Fibroblast of the aortic adventitia (primary cell): ENCODE measurements at regions not wholly inside any gene's neighbourhood (a gene's known extent, or its start where the extent isn't known, plus 50 kb on each side); places are given as distances from the start of the nearest gene placed in this dataset.

Experiments used
- DNase-seq: peaks from one replicate; pipeline ENCODE4 v3.0.0-alpha.2; 2010; ENCODE audit warnings: low read depth
- H3K4me3 ChIP-seq: 2 replicates; pipeline ENCODE4 v1.5.1; 2011; ENCODE audit warnings: low read depth, mild to moderate bottlenecking, control low read depth, low read length, moderate library complexity
- TF ChIP-seq, protein P1 (sequence below): IDR thresholded peaks from 2 replicates; pipeline ENCODE4 v1.5.1; 2011; ENCODE audit warnings: mild to moderate bottlenecking, low read length, control low read depth, inconsistent platforms; ENCODE audit not compliant: insufficient read depth

DNA sequence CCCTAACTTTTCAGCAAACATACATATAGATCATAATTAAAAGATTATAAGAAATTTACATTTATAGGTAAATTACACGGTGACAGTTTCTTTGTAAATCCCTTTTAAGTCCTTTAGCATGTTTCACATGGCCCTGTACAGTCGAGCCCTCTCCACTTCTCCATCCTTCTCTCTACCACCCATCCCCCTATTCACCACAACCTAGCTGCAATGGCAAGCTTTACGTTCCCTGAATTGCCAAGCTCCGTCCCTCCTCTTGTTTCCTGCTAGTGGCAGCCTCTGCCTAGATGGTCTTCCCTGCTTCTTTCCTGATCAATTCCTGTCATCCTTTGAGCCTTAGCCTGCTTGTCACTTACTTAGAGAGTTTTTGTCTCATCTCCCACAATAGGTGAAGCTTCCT is 116.2 kb downstream of the TMA16 start:
- TF ChIP-seq, protein P1, sequence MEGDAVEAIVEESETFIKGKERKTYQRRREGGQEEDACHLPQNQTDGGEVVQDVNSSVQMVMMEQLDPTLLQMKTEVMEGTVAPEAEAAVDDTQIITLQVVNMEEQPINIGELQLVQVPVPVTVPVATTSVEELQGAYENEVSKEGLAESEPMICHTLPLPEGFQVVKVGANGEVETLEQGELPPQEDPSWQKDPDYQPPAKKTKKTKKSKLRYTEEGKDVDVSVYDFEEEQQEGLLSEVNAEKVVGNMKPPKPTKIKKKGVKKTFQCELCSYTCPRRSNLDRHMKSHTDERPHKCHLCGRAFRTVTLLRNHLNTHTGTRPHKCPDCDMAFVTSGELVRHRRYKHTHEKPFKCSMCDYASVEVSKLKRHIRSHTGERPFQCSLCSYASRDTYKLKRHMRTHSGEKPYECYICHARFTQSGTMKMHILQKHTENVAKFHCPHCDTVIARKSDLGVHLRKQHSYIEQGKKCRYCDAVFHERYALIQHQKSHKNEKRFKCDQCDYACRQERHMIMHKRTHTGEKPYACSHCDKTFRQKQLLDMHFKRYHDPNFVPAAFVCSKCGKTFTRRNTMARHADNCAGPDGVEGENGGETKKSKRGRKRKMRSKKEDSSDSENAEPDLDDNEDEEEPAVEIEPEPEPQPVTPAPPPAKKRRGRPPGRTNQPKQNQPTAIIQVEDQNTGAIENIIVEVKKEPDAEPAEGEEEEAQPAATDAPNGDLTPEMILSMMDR = no peak
- DNase-seq = no peak
- no peak overlapping the region for H3K4me3 ChIP-seq

DNA sequence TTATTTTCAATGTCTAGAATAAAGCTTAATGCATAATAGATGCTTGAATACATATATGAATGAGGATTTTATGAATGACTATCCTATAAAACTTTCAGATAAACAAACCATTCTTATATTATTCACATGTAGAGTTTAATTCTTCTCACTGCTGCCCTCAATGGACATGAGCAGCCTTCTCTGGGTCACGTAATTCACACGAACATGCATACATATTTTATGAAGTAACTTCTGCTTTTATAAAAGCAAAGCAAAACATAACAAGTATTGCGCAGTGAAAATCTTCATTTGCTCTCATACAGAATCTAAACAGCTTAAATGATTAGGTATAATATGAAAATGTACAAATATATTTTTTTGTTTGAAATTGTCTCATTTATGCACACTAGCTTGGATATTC is 116.7 kb downstream of the TMA16 start:
- no peak overlapping the region for H3K4me3 ChIP-seq
- TF ChIP-seq, protein P1 = no peak
- no peak for DNase-seq

DNA sequence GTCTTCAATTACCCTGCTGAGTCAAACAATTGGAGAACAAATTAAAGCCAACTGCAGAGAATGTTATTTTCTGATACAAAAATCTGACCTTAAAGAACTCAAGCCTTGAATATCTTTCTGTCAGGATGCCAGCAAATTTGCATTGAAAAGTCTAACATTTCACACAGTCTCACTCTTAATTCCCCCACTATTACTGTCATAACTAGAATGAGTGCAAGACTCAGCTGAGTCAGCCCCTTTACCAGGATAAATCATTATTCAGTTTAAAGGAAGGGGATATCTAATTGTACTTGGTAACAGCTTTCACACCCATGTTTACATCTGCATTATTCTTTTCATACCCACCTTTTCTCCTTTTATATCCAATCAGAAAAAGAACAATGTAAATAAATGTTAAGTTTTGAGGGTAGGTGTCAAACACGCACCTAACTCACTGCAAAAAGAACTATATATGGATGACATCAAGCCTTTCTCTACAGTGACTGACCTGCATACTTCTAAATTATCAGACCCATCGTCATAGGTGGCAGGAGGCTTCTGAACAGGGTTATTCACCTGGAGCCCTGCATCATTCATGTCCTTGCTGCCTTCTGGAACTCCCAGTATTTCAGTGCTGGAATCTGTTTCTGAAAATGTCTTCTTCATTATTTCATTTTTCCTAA is 117.4 kb downstream of the TMA16 start:
- no peak overlapping the region for H3K4me3 ChIP-seq
- TF ChIP-seq, protein P1 = no peak
- DNase-seq = no peak

DNA sequence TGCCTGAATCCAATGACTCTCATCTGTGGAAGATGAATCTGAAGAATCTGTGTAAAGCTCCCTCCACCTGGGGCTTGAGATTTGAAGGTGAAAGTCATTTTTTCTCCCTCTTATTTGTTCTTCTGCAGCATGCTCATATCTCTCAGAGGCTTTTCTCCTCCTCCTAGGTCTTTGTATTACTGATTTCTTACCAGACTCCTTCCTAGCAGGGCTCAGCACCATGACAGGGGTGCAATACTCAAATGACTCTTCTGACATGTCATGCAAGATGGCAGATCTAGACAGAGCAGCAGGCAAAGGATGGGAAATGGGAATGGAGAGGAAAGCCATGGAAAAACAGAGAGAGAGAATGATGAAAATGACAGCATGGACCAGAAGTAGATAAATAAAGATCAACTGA is 118.3 kb downstream of the TMA16 start:
- TF ChIP-seq, protein P1 = no peak
- no peak overlapping the region for H3K4me3 ChIP-seq
- DNase-seq = no peak

DNA sequence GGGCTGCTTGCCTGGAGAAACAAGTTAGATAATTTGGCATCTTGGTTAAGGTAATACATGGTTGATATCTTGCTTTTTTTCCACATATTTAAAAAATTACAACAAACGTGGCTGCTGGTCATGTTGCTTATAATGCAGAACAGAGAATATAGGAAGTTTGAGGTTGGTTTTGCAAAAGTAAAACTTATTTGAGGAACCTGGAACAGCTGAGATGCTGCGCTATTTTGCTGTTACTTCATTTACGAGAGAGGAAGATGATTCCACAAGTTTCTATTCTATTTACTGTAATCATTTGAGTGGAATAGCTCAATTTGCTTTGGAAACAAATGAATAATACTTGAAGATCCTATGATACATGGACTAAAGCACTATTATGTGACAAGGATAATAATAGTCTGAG is 118.9 kb downstream of the TMA16 start:
- DNase-seq = no peak
- no peak overlapping the region for H3K4me3 ChIP-seq
- TF ChIP-seq, protein P1 = no peak

DNA sequence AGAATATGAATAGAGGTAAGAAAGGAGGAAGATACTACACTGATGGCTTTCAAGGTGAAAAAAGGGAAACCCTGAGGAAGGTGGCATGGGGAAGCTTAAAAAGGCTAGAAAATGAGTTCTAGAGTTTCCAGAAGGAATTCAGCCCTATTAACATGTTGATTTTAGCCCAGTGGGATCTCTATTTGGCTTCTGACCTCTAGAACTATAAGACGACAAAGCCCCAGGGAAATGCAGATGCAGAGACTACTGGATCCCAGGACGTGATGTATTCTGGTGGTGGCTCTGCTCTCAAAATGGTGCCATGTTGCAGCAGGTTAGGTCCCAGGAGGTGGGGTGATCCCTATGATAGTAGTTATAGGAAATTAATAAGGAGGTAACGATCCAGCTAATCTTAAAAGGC is 120.4 kb downstream of the TMA16 start:
- DNase-seq = no peak
- no peak overlapping the region for H3K4me3 ChIP-seq
- TF ChIP-seq, protein P1 = no peak

DNA sequence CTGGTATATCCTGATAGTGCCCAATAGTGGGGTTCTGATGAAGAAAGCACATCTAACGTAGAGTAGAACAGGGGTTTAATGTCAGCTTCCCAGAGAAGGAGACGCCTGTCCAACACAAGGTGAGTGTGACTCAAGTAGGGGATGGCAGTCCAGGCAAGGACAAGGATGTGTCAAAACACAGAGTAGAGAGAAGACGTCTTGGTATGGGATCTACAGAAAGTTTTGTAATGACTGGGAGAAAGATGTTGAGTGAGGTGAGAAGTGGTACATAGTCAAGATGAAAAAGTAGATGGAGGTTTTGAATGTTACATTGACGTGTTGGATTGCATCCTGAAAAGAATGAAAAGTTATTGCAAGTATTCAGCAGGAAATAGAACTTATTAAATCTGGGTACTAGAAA is 124.4 kb downstream of the TMA16 start:
- TF ChIP-seq, protein P1 = no peak
- DNase-seq = no peak
- no peak overlapping the region for H3K4me3 ChIP-seq
